Left lung (tissue), 4 donors: ENCODE measurements at regions not wholly inside any gene's neighbourhood (a gene's known extent, or its start where the extent isn't known, plus 50 kb on each side); places are given as distances from the start of the nearest gene placed in this dataset.
"Not testable (repeated sequence)": the region's sequence is repeated elsewhere in the genome, so short reads cannot be mapped to it uniquely, and the experiment has no call there.

ENCODE experiments used
- ATAC-seq: fragments of 200-7000 bp; cut with Tn5 transposase; one replicate; pipeline ENCODE4 v1.9.1; 2020; ENCODE audit warnings: moderate library complexity
- DNase-seq, 4 donors: peaks; one replicate each; pipeline ENCODE4 v3.0.0-alpha.2; 2013 to 2020
- H3K27ac ChIP-seq, 2 donors: fragments of 200-600 bp; sonication (generic) in 1 of 2; one replicate each; pipeline versions ENCODE4 v1.5.0 to v1.8.0; 2020 to 2021
- H3K27me3 ChIP-seq, 2 donors: fragments of 200-600 bp; sonication (generic) in 1 of 2; one replicate each; pipeline versions ENCODE4 v1.5.0 to v1.8.0; 2020 to 2021
- H3K36me3 ChIP-seq, 2 donors: fragments of 200-600 bp; sonication (generic) in 1 of 2; one replicate each; pipeline versions ENCODE4 v1.5.0 to v1.8.0; 2020 to 2021
- H3K4me1 ChIP-seq, 2 donors: fragments of 200-600 bp; one replicate each; pipeline ENCODE4 v1.8.0; 2021
- H3K4me3 ChIP-seq, 2 donors: fragments of 200-600 bp; sonication (generic) in 1 of 2; one replicate each; pipeline versions ENCODE4 v1.5.0 to v1.8.0; 2020 to 2021; ENCODE audit warnings: mild to moderate bottlenecking in 1 of 2
- H3K9me3 ChIP-seq, 2 donors: fragments of 200-600 bp; sonication (generic) in 1 of 2; one replicate each; pipeline versions ENCODE4 v1.5.0 to v1.8.0; 2020 to 2021
- CTCF ChIP-seq, 2 donors: fragments of 200-600 bp; sonication (generic) in 1 of 2; IDR thresholded peaks; one replicate each; pipeline versions ENCODE4 v1.5.0 to v1.8.0; 2021; ENCODE audit warnings: antibody characterized with exemption in 2 of 2
- intact Hi-C, 2 donors: fragments of 100-400 bp; cut with DNase I; formaldehyde crosslinking; loops; one replicate each; pipeline versions ENCODE4 v1.11.2 to v1.14.2; 2022
- donor health status: DM: no; HTN: yes; CAD: no.
- donor health status: DM: no; HTN: no; CAD: no.

DNA sequence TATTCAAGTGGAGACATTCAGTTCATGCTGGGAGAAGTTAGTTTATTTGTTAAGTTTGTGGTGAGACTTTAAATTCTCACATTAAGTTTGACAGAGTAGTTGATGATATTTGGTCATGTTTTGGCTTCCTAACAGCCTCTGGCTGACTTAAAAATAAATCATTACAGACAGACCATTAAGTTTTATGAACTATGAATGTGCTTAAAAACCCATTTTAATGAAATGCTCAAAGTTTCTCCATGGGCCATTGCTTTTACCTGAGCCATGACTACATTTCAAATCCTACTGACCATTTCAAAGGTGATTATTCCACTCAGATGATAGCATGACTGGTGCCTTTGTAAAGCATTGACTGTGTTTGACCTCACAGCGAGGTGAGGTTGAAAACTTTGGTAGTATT lies 192.7 kb downstream of the LRRC70 start:
- ATAC-seq: no peak
- intact Hi-C loops: loop anchor here in 1 of 2 donors (10.0 kb wide), 1 partner anchor 307 kb away; no protein-coding TSS in a partner anchor

GRCh38 chr5:62767650-62768049 lies 189.0 kb downstream of the LRRC70 start:
- TF ChIP-seq CTCF (IDR thresholded peaks at IDR 0.05): no peak
- ATAC-seq (no peak), DNase-seq (no peak)
- no peaks in the 10 kb centered on the region for H3K9me3 ChIP-seq
- H3K4me1 ChIP-seq: no peaks in the 10 kb centered on the region
- H3K36me3 ChIP-seq: no peaks in the 10 kb centered on the region
- no peak overlapping the region for H3K27ac ChIP-seq
- intact Hi-C loops: no loop called here
- H3K27me3 ChIP-seq: no peaks in the 10 kb centered on the region
- H3K4me3 ChIP-seq: no peak overlapping the region

More for the DNA sequence above, 192.7 kb downstream of the LRRC70 start:
- no peaks in the 10 kb centered on the region for H3K36me3 ChIP-seq
- H3K4me3 ChIP-seq: no peak overlapping the region
- TF ChIP-seq CTCF (IDR thresholded peaks at IDR 0.05): no peak
- no peaks in the 10 kb centered on the region for H3K9me3 ChIP-seq
- H3K27ac ChIP-seq: no peak overlapping the region
- no peak for DNase-seq
- H3K4me1 ChIP-seq: no peaks in the 10 kb centered on the region
- no peaks in the 10 kb centered on the region for H3K27me3 ChIP-seq

GRCh38 chr5:62767077-62767476 lies 188.5 kb downstream of the LRRC70 start:
- DNase-seq (no peak), ATAC-seq (no peak)
- Histone ChIP-seq H3K9me3 (no peaks in the 10 kb centered on the region), H3K36me3 (no peaks in the 10 kb centered on the region), H3K27me3 (no peaks in the 10 kb centered on the region), H3K27ac (no peak overlapping the region), H3K4me1 (no peaks in the 10 kb centered on the region), H3K4me3 (no peak overlapping the region)
- intact Hi-C loops: no loop called here
- TF ChIP-seq CTCF (IDR thresholded peaks at IDR 0.05): no peak

DNA sequence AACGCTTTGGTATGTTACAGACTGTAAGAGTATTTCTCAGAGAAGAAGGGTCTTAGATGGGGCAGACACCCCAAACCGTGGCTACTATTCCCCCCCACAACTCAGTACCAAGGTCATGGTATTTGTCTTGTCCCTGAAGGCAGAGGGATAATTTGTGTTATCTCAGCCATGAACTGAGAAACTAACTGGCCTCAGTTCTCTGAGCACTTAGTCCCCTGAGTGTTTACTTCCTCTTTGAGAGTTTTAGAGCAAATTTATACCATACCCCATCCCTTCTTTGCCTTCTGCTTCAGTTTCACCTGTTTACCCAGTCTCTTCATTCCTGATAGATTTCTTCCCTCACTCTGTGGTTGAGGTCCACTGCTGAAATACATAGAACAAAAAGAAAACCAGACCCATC lies 183.9 kb downstream of the LRRC70 start:
- ATAC-seq: no peak
- no peak for DNase-seq
- H3K4me1 ChIP-seq: no peaks in the 10 kb centered on the region
- intact Hi-C loops: no loop called here
- no peak for TF ChIP-seq CTCF (IDR thresholded peaks at IDR 0.05)
- H3K9me3 ChIP-seq: peaks cover 0 to 5% of the 10 kb centered on the region in 2 donors
- no peak overlapping the region for H3K4me3 ChIP-seq
- no peaks in the 10 kb centered on the region for H3K36me3 ChIP-seq
- H3K27me3 ChIP-seq: no peaks in the 10 kb centered on the region
- H3K27ac ChIP-seq: no peak overlapping the region

DNA sequence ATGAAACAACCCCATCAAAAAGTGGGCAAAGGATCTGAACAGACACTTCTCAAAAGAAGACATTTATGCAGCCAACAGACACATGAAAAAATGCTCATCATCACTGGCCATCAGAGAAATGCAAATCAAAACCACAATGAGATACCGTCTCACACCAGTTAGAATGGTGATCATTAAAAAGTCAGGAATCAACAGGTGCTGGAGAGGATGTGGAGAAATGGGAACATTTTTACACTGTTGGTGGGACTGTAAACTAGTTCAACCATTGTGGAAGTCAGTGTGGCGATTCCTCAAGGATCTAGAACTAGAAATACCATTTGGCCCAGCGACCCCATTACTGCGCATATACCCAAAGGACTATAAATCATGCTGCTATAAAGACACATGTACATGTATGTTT lies 179.1 kb downstream of the LRRC70 start:
- ATAC-seq, H3K27me3 ChIP-seq, H3K4me3 ChIP-seq, H3K36me3 ChIP-seq, H3K4me1 ChIP-seq, intact Hi-C loops, H3K27ac ChIP-seq, DNase-seq: not testable (repeated sequence)
- H3K9me3 ChIP-seq: peaks cover 0 to 12% of the 10 kb centered on the region in 2 donors

GRCh38 chr5:62752998-62753367 lies 174.4 kb downstream of the LRRC70 start:
- not testable (repeated sequence) for ATAC-seq

DNA sequence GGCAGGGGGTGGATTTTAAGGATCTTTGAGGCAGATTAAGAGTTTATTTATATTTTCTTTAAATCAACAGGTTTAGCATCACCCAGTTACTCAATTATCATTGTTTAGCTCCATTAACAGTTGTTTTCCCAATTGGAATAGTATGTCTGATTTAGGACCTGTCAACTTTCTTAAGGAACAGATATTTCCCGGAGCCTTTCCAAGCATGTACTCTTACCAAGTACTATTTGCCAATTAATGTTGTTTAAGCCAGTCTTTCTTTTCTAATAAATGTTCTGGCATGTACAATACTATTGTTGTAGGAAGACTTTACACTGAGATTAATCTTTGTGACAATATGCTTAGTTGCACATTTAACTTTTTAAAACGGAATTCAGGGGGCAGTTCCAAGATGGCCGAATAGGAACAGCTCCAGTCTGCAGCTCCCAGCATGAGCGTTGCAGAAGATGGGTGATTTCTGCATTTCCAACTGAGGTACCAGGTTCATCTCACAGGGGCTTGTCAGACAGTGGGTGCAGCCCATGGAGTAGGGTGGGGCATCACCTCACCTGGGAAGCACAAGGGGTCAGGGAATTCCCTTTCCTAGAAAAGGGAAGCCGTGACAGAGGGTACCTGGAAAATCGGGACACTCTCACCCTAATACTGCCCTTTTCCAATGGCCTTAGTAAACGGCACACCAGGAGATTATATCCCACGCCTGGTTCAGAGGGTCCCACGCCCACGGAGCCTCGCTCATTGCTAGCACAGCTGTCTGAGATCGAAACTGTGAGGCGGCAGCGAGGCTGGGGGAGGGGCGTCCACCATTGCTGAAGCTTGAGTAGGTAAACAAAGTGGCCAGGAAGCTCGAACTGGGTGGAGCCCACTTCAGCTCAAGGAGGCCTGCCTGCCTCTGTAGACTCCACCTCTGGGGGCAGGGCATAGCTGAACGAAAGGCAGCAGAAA lies 173.7 kb downstream of the LRRC70 start:
- H3K27ac ChIP-seq, H3K4me1 ChIP-seq, ATAC-seq, H3K27me3 ChIP-seq, intact Hi-C loops, DNase-seq, H3K4me3 ChIP-seq, H3K36me3 ChIP-seq: not testable (repeated sequence)
- H3K9me3 ChIP-seq: peaks cover 0 to 13% of the 10 kb centered on the region in 2 donors

More at GRCh38 chr5:62752998-62753367, 174.4 kb downstream of the LRRC70 start:
- H3K27me3 ChIP-seq, H3K4me1 ChIP-seq, DNase-seq, intact Hi-C loops, H3K36me3 ChIP-seq, H3K27ac ChIP-seq, H3K4me3 ChIP-seq: not testable (repeated sequence)
- peaks cover 0 to 17% of the 10 kb centered on the region in 2 donors for H3K9me3 ChIP-seq
